Cardiac fibroblast (primary cell): ENCODE measurements at regions not wholly inside any gene's neighbourhood (a gene's known extent, or its start where the extent isn't known, plus 50 kb on each side); places are given as distances from the start of the nearest gene placed in this dataset.
"Not testable (repeated sequence)": the region's sequence is repeated elsewhere in the genome, so short reads cannot be mapped to it uniquely, and the experiment has no call there.

Source experiments
- DNase-seq, 2 donors: peaks; one replicate each; pipeline versions ENCODE4 v3.0.0 to v3.0.0-alpha.2; 2010; ENCODE audit warnings: low read depth in 2 of 2
- H3K4me3 ChIP-seq, 2 donors: replicated peaks in 1 of 2; 1 replicate in 1 of 2; 2 replicates in 1 of 2; pipeline ENCODE4 v1.5.1; 2011; ENCODE audit warnings: low read depth in 2 of 2, low read length in 2 of 2, mild to moderate bottlenecking in 2 of 2, moderate library complexity in 1 of 2
- TF ChIP-seq, protein P1 (sequence below): IDR thresholded peaks from one replicate; pipeline ENCODE4 v1.5.1; 2011; ENCODE audit warnings: low read depth, mild to moderate bottlenecking, low read length, inconsistent platforms

DNA sequence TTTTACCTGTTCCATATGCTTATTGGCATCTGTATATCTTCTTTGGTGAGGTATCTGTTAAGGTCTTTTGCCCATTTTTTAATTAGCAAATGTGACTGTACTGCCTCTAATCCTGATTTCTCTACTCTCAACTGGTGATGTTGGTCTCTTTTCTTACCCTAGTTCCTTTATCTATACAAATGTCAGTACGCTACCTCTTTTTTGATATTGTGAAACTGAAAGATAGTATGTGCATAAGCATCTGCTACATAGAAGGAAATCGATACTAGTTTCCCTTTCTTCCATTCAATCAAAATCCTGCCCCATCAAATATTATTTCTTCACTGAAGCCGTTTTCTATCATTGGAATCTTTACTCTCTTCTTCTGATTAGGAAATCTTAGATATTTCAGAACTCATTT lies 194.9 kb upstream of the SPOPL start:
- no peak for DNase-seq
- TF ChIP-seq, protein P1, sequence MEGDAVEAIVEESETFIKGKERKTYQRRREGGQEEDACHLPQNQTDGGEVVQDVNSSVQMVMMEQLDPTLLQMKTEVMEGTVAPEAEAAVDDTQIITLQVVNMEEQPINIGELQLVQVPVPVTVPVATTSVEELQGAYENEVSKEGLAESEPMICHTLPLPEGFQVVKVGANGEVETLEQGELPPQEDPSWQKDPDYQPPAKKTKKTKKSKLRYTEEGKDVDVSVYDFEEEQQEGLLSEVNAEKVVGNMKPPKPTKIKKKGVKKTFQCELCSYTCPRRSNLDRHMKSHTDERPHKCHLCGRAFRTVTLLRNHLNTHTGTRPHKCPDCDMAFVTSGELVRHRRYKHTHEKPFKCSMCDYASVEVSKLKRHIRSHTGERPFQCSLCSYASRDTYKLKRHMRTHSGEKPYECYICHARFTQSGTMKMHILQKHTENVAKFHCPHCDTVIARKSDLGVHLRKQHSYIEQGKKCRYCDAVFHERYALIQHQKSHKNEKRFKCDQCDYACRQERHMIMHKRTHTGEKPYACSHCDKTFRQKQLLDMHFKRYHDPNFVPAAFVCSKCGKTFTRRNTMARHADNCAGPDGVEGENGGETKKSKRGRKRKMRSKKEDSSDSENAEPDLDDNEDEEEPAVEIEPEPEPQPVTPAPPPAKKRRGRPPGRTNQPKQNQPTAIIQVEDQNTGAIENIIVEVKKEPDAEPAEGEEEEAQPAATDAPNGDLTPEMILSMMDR: no peak
- no peak overlapping the region for H3K4me3 ChIP-seq

DNA sequence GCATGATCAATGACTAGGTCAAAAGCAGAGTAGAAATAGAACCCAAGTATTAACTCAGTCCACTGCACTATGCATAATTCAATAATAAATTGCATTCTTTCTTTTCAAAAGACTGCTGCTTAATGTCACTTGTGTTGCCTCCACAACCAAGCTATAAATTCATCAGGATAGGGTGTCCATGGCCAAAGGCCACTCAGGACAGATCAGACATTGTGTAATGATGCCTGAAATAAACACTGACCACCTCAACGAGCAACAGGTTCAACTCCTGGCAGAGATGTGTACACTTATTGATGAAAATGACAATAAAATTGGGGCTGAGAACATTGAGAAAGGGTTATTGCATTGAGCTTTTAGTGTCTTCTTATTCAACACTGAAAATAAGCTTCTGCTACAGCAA lies 194.5 kb upstream of the SPOPL start:
- DNase-seq: no peak
- H3K4me3 ChIP-seq: no peak overlapping the region
- TF ChIP-seq, protein P1: no peak

DNA sequence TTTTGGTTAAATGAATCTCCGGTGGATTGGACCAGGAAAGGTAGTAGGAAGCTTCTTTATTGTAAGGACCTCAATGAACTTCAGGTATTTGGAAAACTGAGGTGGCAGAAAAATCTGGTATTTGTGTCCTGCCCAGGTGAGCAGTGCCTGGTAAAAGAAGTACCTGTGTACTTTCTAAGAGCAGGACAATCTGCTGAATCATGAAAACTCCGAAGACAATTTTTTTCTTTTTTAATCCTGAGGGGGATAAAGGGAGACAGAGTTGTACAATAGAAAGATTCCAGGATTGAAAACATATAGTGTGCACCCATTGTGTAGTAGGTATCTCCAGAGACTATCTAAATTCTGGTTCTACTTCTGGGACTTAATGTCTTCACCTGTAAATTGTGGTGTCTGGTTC lies 191.8 kb upstream of the SPOPL start:
- no peak for DNase-seq
- no peak overlapping the region for H3K4me3 ChIP-seq
- TF ChIP-seq, protein P1: no peak

DNA sequence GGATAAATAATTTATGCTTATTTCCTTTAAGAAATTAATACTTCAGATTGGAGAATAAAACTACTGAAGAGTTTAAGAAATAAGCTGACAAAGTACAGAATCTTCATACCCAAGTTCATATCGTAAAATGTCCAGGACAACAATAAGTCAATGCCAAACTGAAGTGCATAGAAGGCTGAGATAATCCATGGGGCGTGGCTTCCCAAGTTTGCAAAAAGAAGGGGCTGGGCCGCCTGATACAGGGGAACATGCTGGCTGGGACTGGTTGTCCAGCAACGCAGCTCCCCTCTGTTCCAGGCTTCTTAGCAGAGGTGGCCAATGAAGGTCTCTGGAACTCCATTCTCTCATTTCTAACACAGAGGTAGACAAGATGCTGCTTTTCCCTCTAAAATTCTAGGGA lies 189.5 kb upstream of the SPOPL start:
- no peak for DNase-seq
- no peak overlapping the region for H3K4me3 ChIP-seq
- TF ChIP-seq, protein P1: no peak

DNA sequence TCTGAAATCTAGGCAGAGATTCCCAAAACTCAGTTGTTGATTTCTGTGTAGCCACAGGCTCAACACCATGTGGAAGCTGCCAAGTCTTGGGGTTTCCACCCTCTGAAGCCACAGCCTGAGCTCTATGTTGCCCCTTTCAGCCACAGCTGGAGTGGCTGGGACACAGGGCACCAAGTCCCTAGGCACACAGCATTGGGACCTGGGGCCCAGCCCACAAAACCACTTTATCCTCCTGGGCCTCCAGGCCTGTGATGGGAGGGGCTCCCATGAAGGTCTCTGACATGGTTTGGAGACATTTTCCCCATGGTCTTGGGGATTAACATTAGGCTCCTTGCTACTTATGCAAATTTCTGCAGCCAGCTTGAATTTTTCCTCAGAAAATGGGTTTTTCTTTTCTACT lies 186.0 kb upstream of the SPOPL start:
- not testable (repeated sequence) for H3K4me3 ChIP-seq, DNase-seq

DNA sequence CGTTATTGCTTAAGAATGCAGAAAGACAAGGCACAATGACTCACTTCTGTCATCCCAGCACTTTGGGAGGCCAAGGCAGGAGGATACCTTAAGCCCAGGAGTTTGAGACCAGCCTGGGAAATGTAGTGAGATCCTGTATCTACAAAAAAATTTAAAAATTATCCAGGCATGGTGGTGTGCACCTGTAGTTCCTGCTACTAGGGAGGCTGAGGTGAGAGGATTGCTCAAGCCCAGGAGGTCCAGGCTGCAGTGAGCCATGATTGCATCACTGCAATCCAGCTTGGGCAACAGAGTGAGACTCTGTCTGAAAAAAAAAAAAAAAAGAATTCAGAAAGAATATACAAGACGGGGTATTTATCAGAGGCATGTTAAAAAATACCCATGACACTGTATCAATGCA lies 182.0 kb upstream of the SPOPL start:
- peak in 1 of 2 donors; percentile 12 for DNase-seq
- TF ChIP-seq, protein P1: no peak
- H3K4me3 ChIP-seq: no peak overlapping the region

DNA sequence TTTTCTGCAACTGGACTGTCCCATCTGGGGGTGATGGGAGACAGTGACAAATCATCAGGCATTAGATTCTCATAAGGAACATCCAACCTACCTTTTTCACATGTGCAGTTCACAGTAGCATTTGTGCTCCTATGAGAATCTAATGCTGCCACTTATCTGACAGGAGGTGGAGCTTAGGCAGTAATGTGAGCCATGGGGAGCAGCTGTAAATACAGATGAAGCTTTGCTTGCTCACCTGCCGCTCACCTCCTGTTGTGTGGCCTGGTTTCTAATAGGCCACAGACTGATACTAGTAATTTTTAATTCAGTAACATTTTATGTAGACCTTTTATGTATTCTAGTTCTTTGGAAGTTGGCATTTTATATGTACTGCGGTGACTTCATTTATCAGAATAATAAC lies 180.1 kb upstream of the SPOPL start:
- no peak overlapping the region for H3K4me3 ChIP-seq
- TF ChIP-seq, protein P1: no peak
- no peak for DNase-seq
